DOHH2 (cell line): ENCODE measurements at regions not wholly inside any gene's neighbourhood (a gene's known extent, or its start where the extent isn't known, plus 50 kb on each side); places are given as distances from the start of the nearest gene placed in this dataset.

Experiments
- EZH2phosphoT487 ChIP-seq: fragments of 200-600 bp; sonication (generic); IDR thresholded peaks from 2 replicates; pipeline ENCODE4 v1.6.1; 2017; ENCODE audit warnings: borderline replicate concordance, mild to moderate bottlenecking, antibody characterized with exemption, low read length, moderate library complexity, mixed read lengths
- TF ChIP-seq, protein P1 (sequence below): fragments of 200-600 bp; sonication (generic); IDR thresholded peaks from one replicate; pipeline ENCODE4 v1.5.1; 2014; ENCODE audit warnings: antibody characterized with exemption, mild to moderate bottlenecking, low read depth, low read length; ENCODE audit not compliant: poor library complexity, severe bottlenecking

DNA sequence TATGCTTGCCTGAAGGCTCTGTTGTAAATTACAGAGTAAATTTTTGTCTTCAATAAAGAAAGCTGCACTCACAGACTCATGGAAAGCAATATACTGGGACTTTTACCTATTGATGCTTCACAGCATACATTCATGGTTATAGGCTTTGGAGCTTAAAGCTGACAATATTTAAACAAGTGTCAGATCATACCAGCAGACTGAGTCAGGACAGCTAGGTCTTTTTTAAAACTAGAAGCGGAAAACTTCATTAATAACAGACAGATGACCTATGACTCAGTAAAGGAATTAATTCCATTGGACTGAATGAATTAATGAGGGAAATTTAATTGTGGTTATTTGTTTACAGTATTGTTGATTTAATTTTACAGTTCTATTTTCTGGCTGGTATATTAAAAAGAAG is 165.8 kb upstream of the DGKB start:
- TF ChIP-seq, protein P1, sequence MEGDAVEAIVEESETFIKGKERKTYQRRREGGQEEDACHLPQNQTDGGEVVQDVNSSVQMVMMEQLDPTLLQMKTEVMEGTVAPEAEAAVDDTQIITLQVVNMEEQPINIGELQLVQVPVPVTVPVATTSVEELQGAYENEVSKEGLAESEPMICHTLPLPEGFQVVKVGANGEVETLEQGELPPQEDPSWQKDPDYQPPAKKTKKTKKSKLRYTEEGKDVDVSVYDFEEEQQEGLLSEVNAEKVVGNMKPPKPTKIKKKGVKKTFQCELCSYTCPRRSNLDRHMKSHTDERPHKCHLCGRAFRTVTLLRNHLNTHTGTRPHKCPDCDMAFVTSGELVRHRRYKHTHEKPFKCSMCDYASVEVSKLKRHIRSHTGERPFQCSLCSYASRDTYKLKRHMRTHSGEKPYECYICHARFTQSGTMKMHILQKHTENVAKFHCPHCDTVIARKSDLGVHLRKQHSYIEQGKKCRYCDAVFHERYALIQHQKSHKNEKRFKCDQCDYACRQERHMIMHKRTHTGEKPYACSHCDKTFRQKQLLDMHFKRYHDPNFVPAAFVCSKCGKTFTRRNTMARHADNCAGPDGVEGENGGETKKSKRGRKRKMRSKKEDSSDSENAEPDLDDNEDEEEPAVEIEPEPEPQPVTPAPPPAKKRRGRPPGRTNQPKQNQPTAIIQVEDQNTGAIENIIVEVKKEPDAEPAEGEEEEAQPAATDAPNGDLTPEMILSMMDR: no peak
- no peak for TF ChIP-seq EZH2phosphoT487
